GM23338 (cell line): ENCODE measurements at regions not wholly inside any gene's neighbourhood (a gene's known extent, or its start where the extent isn't known, plus 50 kb on each side); places are given as distances from the start of the nearest gene placed in this dataset.

Source experiments
- ATAC-seq: fragments of 200-7000 bp; cut with Tn5 transposase; 3 replicates; pipeline ENCODE4 v1.9.1; 2020
- DNase-seq: peaks from one replicate; pipeline ENCODE4 v3.0.0-alpha.2; 2015; ENCODE audit warnings: low spot score
- H2AFZ ChIP-seq: fragments of 200-600 bp; sonication (generic); 2 replicates; pipeline ENCODE4 v1.8.0; 2016; ENCODE audit warnings: antibody characterized with exemption, mild to moderate bottlenecking, moderate library complexity
- H3F3A ChIP-seq: fragments of 200-600 bp; sonication (generic); replicated peaks from 2 replicates; pipeline ENCODE4 v1.8.0; 2017; ENCODE audit warnings: antibody characterized with exemption, mixed run types, low read depth
- H3K27ac ChIP-seq: fragments of 200-600 bp; sonication (generic); 2 replicates; pipeline ENCODE4 v1.6.1; 2016; ENCODE audit warnings: low read depth
- H3K27me3 ChIP-seq: fragments of 200-600 bp; sonication (generic); 2 replicates; pipeline ENCODE4 v1.8.0; 2016; ENCODE audit warnings: mild to moderate bottlenecking, mixed run types, moderate library complexity; ENCODE audit not compliant: insufficient read depth
- H3K36me3 ChIP-seq: fragments of 200-600 bp; sonication (generic); 2 replicates; pipeline ENCODE4 v1.8.0; 2016; ENCODE audit warnings: mild to moderate bottlenecking; ENCODE audit not compliant: insufficient read depth
- H3K4me1 ChIP-seq: fragments of 200-600 bp; sonication (generic); 2 replicates; pipeline ENCODE4 v1.8.0; 2016; ENCODE audit warnings: mild to moderate bottlenecking, moderate library complexity; ENCODE audit not compliant: insufficient read depth
- H3K4me2 ChIP-seq: fragments of 200-600 bp; sonication (generic); 2 replicates; pipeline ENCODE4 v1.7.1; 2017; ENCODE audit warnings: mixed run types
- H3K4me3 ChIP-seq: fragments of 200-600 bp; sonication (generic); 2 replicates; pipeline ENCODE4 v1.6.1; 2016; ENCODE audit warnings: mixed run types
- H3K79me2 ChIP-seq: fragments of 200-600 bp; sonication (generic); replicated peaks from 2 replicates; pipeline ENCODE4 v1.8.0; 2017; ENCODE audit warnings: mild to moderate bottlenecking; ENCODE audit not compliant: insufficient read depth
- H3K9me2 ChIP-seq: fragments of 200-600 bp; sonication (generic); 2 replicates; pipeline ENCODE4 v1.8.0; 2017; ENCODE audit not compliant: insufficient read depth
- H4K20me1 ChIP-seq: fragments of 200-600 bp; sonication (generic); replicated peaks from 2 replicates; pipeline ENCODE4 v1.8.0; 2017; ENCODE audit warnings: mild to moderate bottlenecking; ENCODE audit not compliant: insufficient read depth
- H3K27ac Mint-ChIP-seq: 2 replicates; pipeline ENCODE4 v1.8.0; 2020; ENCODE audit warnings: inconsistent platforms, mild to moderate bottlenecking, moderate library complexity, mixed read lengths
- H3K27me3 Mint-ChIP-seq: 3 replicates; pipeline ENCODE4 v1.8.0; 2022; ENCODE audit warnings: low read depth, mild to moderate bottlenecking, moderate library complexity, mixed read lengths, inconsistent platforms; ENCODE audit not compliant: insufficient read depth, poor library complexity
- H3K36me3 Mint-ChIP-seq: 3 replicates; pipeline ENCODE4 v1.8.0; 2021; ENCODE audit warnings: low read depth, mild to moderate bottlenecking, inconsistent platforms, moderate library complexity, mixed read lengths
- H3K4me1 Mint-ChIP-seq: 3 replicates; pipeline ENCODE4 v1.8.0; 2020; ENCODE audit warnings: mild to moderate bottlenecking, inconsistent platforms, mixed read lengths
- H3K4me3 Mint-ChIP-seq: 3 replicates; pipeline ENCODE4 v1.8.0; 2021; ENCODE audit warnings: moderate library complexity, mild to moderate bottlenecking, inconsistent platforms, mixed read lengths
- H3K9me3 Mint-ChIP-seq: 3 replicates; pipeline ENCODE4 v1.8.0; 2020; ENCODE audit warnings: moderate library complexity, mild to moderate bottlenecking, inconsistent platforms, mixed read lengths
- EZH2 ChIP-seq: fragments of 200-600 bp; sonication (generic); IDR thresholded peaks from one replicate; pipeline ENCODE4 v1.8.0; 2017; ENCODE audit warnings: antibody characterized with exemption, mild to moderate bottlenecking, low read depth; ENCODE audit not compliant: unreplicated experiment
- EZH2phosphoT487 ChIP-seq: fragments of 200-600 bp; sonication (generic); IDR thresholded peaks from one replicate; pipeline ENCODE4 v1.8.1; 2018; ENCODE audit warnings: antibody characterized with exemption; ENCODE audit not compliant: unreplicated experiment
- JUNB ChIP-seq: IDR thresholded peaks from one replicate; pipeline ENCODE4 v1.6.1; 2016; ENCODE audit warnings: antibody characterized with exemption; ENCODE audit not compliant: unreplicated experiment
- NANOG ChIP-seq: IDR thresholded peaks from 2 replicates; pipeline ENCODE4 v1.6.1; 2016; ENCODE audit warnings: antibody characterized with exemption, borderline replicate concordance
- POLR2AphosphoS5 ChIP-seq: IDR thresholded peaks from 2 replicates; pipeline ENCODE4 v1.6.1; 2016; ENCODE audit warnings: antibody characterized with exemption, low read depth
- STAT1 ChIP-seq: IDR thresholded peaks from one replicate; pipeline ENCODE4 v1.6.1; 2016; ENCODE audit warnings: antibody characterized with exemption; ENCODE audit not compliant: unreplicated experiment
- ZNF331 ChIP-seq: fragments of 250-450 bp; sonication (Bioruptor Pico); IDR thresholded peaks from 2 replicates; pipeline ENCODE4 v1.5.0; 2020; ENCODE audit warnings: low read depth, mild to moderate bottlenecking, moderate library complexity
- TF ChIP-seq, protein P1 (sequence below): IDR thresholded peaks from 2 replicates; pipeline ENCODE4 v1.6.1; 2016; ENCODE audit warnings: antibody characterized with exemption
- TF ChIP-seq, protein P2 (sequence below): fragments of 250-450 bp; sonication (Bioruptor Pico); IDR thresholded peaks from 2 replicates; pipeline ENCODE4 v1.5.0; 2020; ENCODE audit warnings: mild to moderate bottlenecking, moderate library complexity
- TF ChIP-seq, protein P3 (sequence below), 2 experiments: fragments of 200-600 bp in 1 of 2; sonication (generic) in 1 of 2; conservative IDR thresholded peaks; 2 replicates each; pipeline versions ENCODE4 v1.5.1 to v1.6.1; 2016 to 2017; ENCODE audit warnings: antibody characterized with exemption in 2 of 2, low read depth in 2 of 2, mild to moderate bottlenecking in 2 of 2, moderate library complexity in 1 of 2

DNA sequence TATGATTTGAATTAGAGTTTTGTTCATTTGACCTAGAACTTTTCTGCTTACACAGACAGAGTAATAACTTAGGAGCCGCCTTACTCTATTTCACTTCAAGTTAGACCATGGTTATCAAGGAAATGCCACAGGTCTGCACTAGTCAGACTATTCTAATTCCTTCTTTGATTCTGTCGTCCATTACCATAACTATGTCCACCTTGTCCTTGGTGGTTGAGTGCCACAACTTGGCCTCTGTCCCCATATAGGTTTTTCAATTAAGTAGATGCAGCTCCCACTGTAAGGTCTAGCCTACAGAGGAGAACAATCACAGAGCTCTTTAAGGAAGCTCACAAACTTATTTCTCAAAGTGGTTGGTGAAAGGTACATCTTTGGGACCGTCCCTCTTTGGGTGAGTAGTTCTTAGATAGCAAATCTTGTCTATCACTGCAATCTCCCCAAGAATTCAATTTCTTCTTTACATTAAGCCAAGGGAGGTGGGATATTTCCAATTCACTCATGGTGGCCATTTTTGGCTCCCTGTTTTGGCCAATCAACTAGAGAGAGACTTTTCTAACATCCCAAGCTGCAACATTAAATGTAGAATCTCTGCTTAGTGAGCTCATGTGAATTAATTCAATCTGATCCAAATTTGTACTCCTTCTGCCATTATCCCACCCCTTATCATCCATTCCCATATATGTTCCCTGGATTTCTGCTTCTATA lies 434.6 kb downstream of the ADAMTS20 start (continued):
- TF ChIP-seq, protein P1, sequence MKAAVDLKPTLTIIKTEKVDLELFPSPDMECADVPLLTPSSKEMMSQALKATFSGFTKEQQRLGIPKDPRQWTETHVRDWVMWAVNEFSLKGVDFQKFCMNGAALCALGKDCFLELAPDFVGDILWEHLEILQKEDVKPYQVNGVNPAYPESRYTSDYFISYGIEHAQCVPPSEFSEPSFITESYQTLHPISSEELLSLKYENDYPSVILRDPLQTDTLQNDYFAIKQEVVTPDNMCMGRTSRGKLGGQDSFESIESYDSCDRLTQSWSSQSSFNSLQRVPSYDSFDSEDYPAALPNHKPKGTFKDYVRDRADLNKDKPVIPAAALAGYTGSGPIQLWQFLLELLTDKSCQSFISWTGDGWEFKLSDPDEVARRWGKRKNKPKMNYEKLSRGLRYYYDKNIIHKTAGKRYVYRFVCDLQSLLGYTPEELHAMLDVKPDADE, result no peak
- TF ChIP-seq ZNF331 (CRISPR knock-in tag) (no peak), NANOG (no peak)
- TF ChIP-seq, protein P2, sequence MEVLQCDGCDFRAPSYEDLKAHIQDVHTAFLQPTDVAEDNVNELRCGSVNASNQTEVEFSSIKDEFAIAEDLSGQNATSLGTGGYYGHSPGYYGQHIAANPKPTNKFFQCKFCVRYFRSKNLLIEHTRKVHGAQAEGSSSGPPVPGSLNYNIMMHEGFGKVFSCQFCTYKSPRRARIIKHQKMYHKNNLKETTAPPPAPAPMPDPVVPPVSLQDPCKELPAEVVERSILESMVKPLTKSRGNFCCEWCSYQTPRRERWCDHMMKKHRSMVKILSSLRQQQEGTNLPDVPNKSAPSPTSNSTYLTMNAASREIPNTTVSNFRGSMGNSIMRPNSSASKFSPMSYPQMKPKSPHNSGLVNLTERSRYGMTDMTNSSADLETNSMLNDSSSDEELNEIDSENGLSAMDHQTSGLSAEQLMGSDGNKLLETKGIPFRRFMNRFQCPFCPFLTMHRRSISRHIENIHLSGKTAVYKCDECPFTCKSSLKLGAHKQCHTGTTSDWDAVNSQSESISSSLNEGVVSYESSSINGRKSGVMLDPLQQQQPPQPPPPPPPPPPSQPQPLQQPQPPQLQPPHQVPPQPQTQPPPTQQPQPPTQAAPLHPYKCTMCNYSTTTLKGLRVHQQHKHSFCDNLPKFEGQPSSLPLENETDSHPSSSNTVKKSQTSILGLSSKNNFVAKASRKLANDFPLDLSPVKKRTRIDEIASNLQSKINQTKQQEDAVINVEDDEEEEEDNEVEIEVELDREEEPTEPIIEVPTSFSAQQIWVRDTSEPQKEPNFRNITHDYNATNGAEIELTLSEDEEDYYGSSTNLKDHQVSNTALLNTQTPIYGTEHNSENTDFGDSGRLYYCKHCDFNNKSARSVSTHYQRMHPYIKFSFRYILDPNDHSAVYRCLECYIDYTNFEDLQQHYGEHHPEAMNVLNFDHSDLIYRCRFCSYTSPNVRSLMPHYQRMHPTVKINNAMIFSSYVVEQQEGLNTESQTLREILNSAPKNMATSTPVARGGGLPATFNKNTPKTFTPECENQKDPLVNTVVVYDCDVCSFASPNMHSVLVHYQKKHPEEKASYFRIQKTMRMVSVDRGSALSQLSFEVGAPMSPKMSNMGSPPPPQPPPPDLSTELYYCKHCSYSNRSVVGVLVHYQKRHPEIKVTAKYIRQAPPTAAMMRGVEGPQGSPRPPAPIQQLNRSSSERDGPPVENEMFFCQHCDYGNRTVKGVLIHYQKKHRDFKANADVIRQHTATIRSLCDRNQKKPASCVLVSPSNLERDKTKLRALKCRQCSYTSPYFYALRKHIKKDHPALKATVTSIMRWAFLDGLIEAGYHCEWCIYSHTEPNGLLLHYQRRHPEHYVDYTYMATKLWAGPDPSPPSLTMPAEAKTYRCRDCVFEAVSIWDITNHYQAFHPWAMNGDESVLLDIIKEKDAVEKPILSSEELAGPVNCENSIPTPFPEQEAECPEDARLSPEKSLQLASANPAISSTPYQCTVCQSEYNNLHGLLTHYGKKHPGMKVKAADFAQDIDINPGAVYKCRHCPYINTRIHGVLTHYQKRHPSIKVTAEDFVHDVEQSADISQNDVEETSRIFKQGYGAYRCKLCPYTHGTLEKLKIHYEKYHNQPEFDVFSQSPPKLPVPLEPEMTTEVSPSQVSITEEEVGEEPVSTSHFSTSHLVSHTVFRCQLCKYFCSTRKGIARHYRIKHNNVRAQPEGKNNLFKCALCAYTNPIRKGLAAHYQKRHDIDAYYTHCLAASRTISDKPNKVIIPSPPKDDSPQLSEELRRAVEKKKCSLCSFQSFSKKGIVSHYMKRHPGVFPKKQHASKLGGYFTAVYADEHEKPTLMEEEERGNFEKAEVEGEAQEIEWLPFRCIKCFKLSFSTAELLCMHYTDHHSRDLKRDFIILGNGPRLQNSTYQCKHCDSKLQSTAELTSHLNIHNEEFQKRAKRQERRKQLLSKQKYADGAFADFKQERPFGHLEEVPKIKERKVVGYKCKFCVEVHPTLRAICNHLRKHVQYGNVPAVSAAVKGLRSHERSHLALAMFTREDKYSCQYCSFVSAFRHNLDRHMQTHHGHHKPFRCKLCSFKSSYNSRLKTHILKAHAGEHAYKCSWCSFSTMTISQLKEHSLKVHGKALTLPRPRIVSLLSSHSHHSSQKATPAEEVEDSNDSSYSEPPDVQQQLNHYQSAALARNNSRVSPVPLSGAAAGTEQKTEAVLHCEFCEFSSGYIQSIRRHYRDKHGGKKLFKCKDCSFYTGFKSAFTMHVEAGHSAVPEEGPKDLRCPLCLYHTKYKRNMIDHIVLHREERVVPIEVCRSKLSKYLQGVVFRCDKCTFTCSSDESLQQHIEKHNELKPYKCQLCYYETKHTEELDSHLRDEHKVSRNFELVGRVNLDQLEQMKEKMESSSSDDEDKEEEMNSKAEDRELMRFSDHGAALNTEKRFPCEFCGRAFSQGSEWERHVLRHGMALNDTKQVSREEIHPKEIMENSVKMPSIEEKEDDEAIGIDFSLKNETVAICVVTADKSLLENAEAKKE (CRISPR knock-in tag), result no peak

DNA sequence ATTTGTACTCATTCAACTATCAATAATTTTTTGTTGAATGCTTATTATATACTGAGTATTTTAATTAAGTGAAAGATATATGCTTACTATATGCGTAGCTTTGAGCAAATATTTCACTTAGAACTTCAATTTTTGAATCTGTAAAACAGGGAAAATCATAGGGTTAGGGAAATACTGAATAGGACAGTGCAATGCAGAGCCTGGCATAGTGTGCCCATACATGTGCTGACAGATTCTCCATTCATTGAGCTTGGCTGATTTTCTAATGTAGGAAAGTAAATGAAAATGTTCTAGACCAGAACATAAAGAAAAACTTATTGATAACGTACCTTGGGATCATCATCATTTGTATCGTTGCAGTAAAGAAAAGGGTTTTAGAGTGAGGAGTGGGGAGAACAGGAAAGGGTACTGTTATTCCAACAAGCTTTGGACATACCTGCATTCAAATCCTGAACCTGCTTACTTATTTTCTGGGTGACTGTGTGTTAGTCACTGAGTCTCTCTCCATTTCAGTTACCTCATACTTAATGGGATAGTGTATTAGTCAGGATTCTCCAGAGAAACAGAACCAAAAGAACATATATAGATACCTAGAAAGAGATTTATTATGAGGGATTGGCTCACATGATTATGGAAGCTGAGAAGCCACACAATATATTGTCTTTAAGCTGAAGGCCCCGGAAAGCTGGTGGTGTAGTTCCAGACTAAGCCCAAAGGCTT lies 436.4 kb downstream of the ADAMTS20 start:
- Histone ChIP-seq H3K27ac (no peak overlapping the region), H3K4me3 (no peak overlapping the region), H3K9me2 (0 out of 2 replicates have a peak, but pooled peaks cover 4% of the 10 kb centered on the region), H2AFZ (no peak overlapping the region), H3K4me2 (no peak overlapping the region), H3K36me3 (no peaks in the 10 kb centered on the region), H3K27me3 (no peaks in the 10 kb centered on the region), H4K20me1 (no peaks in the 10 kb centered on the region), H3F3A (no peaks in the 10 kb centered on the region), H3K79me2 (no peaks in the 10 kb centered on the region), H3K4me1 (no peaks in the 10 kb centered on the region)
- H3K4me1 Mint-ChIP-seq, result peaks cover 3% of the 10 kb centered on the region; the same call in 2 of the 3 replicates
- no peak overlapping the region for H3K27ac Mint-ChIP-seq
- H3K27me3 Mint-ChIP-seq, result no peaks in the 10 kb centered on the region
- H3K36me3 Mint-ChIP-seq, result no peaks in the 10 kb centered on the region
- DNase-seq (no peak), ATAC-seq (no peak)
- H3K4me3 Mint-ChIP-seq, result no peak overlapping the region
- no peaks in the 10 kb centered on the region for H3K9me3 Mint-ChIP-seq
- TF ChIP-seq STAT1 (no peak), JUNB (no peak), POLR2AphosphoS5 (no peak), EZH2 (no peak), EZH2phosphoT487 (no peak)
- TF ChIP-seq, protein P3, sequence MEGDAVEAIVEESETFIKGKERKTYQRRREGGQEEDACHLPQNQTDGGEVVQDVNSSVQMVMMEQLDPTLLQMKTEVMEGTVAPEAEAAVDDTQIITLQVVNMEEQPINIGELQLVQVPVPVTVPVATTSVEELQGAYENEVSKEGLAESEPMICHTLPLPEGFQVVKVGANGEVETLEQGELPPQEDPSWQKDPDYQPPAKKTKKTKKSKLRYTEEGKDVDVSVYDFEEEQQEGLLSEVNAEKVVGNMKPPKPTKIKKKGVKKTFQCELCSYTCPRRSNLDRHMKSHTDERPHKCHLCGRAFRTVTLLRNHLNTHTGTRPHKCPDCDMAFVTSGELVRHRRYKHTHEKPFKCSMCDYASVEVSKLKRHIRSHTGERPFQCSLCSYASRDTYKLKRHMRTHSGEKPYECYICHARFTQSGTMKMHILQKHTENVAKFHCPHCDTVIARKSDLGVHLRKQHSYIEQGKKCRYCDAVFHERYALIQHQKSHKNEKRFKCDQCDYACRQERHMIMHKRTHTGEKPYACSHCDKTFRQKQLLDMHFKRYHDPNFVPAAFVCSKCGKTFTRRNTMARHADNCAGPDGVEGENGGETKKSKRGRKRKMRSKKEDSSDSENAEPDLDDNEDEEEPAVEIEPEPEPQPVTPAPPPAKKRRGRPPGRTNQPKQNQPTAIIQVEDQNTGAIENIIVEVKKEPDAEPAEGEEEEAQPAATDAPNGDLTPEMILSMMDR (conservative IDR thresholded peaks at IDR 0.05; ENCODE audit: low read depth in 2 of 2), result no peak
- TF ChIP-seq, protein P1, result no peak
